HepG2 (cell line): ENCODE measurements at regions not wholly inside any gene's neighbourhood (a gene's known extent, or its start where the extent isn't known, plus 50 kb on each side); places are given as distances from the start of the nearest gene placed in this dataset.
A peak's percentile ranks its signal among the peaks of the same experiment; 100 is the strongest.

Experiments
- CBX5 ChIP-seq: sonication (generic); formaldehyde crosslinking; IDR thresholded peaks from 2 replicates; pipeline ENCODE4 v1.4.0; 2020; ENCODE audit warnings: missing genetic modification reagents, borderline replicate concordance
- CREB1 ChIP-seq, 2 experiments: fragments of 450-650 bp in 1 of 2; IDR thresholded peaks; 2 replicates each; pipeline ENCODE4 v1.6.1; 2016 to 2017; ENCODE audit warnings: control low read depth in 1 of 2, mild to moderate bottlenecking in 1 of 2, missing compliant biosample characterization in 1 of 2, missing genetic modification characterization in 1 of 2
- DNMT1 ChIP-seq: sonication (generic); formaldehyde crosslinking; IDR thresholded peaks from 2 replicates; pipeline ENCODE4 v1.5.1; 2020; ENCODE audit warnings: mild to moderate bottlenecking, missing genetic modification reagents
- EHMT2 ChIP-seq: fragments of 200-600 bp; sonication (generic); IDR thresholded peaks from 2 replicates; pipeline ENCODE4 v1.7.0; 2017; ENCODE audit warnings: antibody characterized with exemption, low read depth, low read length, borderline replicate concordance
- ERF ChIP-seq: IDR thresholded peaks from 2 replicates; pipeline ENCODE4 v1.6.1; 2018; ENCODE audit warnings: missing biosample characterization, missing genetic modification reagents
- IKZF5 ChIP-seq: IDR thresholded peaks from 2 replicates; pipeline ENCODE4 v1.6.1; 2018; ENCODE audit warnings: missing genetic modification reagents, mild to moderate bottlenecking, missing compliant biosample characterization
- MED1 ChIP-seq: sonication (generic); formaldehyde crosslinking; IDR thresholded peaks from 2 replicates; pipeline ENCODE4 v1.4.0; 2020; ENCODE audit warnings: missing genetic modification reagents
- NCOA2 ChIP-seq: sonication (generic); formaldehyde crosslinking; IDR thresholded peaks from 2 replicates; pipeline ENCODE4 v1.8.0; 2022; ENCODE audit warnings: inconsistent platforms
- PAXIP1 ChIP-seq: sonication (generic); formaldehyde crosslinking; conservative IDR thresholded peaks from 2 replicates; pipeline ENCODE4 v1.4.0; 2020; ENCODE audit warnings: mild to moderate bottlenecking, missing genetic modification reagents, moderate library complexity
- PCBP2 ChIP-seq: fragments of 200-400 bp; formaldehyde crosslinking; optimal IDR thresholded peaks from 2 replicates; pipeline ENCODE3; 2018; ENCODE audit warnings: low read length, low read depth; ENCODE audit not compliant: poor library complexity, severe bottlenecking
- PHF8 ChIP-seq: sonication (generic); formaldehyde crosslinking; IDR thresholded peaks from 2 replicates; pipeline ENCODE4 v1.5.0; 2020; ENCODE audit warnings: missing genetic modification reagents
- RBFOX2 ChIP-seq: fragments of 200-400 bp; formaldehyde crosslinking; IDR thresholded peaks from 2 replicates; pipeline ENCODE4 v1.6.1; 2017; ENCODE audit warnings: low read depth, mild to moderate bottlenecking, low read length
- SRSF4 ChIP-seq: fragments of 200-400 bp; formaldehyde crosslinking; IDR thresholded peaks from one replicate; pipeline ENCODE4 v1.6.1; 2018; ENCODE audit warnings: mild to moderate bottlenecking, low read depth, low read length, moderate library complexity; ENCODE audit not compliant: poor library complexity, severe bottlenecking
- THRA ChIP-seq: sonication (generic); formaldehyde crosslinking; IDR thresholded peaks from 2 replicates; pipeline ENCODE4 v1.4.0; 2020; ENCODE audit warnings: missing genetic modification reagents, borderline replicate concordance
- ZFP1 ChIP-seq: IDR thresholded peaks from 2 replicates; pipeline ENCODE4 v1.6.1; 2016
- ZFP82 ChIP-seq: sonication (generic); formaldehyde crosslinking; IDR thresholded peaks from 2 replicates; pipeline ENCODE4 v1.5.1; 2020; ENCODE audit warnings: mild to moderate bottlenecking, missing genetic modification reagents, borderline replicate concordance
- ZNF24 ChIP-seq: fragments of 450-650 bp; IDR thresholded peaks from 2 replicates; pipeline ENCODE4 v1.6.1; 2017; ENCODE audit warnings: antibody characterized with exemption, mild to moderate bottlenecking
- ZNF563 ChIP-seq: sonication (generic); formaldehyde crosslinking; IDR thresholded peaks from 2 replicates; pipeline ENCODE4 v1.8.0; 2022; ENCODE audit warnings: mild to moderate bottlenecking, moderate library complexity, missing genetic modification reagents
- ZNF567 ChIP-seq: sonication (generic); formaldehyde crosslinking; IDR thresholded peaks from 2 replicates; pipeline ENCODE4 v1.8.1; 2023; ENCODE audit warnings: mild to moderate bottlenecking, missing genetic modification reagents, borderline replicate concordance
- ZNF703 ChIP-seq: sonication (generic); formaldehyde crosslinking; IDR thresholded peaks from 2 replicates; pipeline ENCODE4 v1.5.1; 2020; ENCODE audit warnings: missing genetic modification reagents, mild to moderate bottlenecking, moderate library complexity, borderline replicate concordance
- ZNF841 ChIP-seq: sonication (generic); formaldehyde crosslinking; IDR thresholded peaks from 2 replicates; pipeline ENCODE4 v1.8.1; 2023; ENCODE audit warnings: missing genetic modification reagents, borderline replicate concordance
- TF ChIP-seq, protein P1 (sequence below): sonication (generic); formaldehyde crosslinking; IDR thresholded peaks from 2 replicates; pipeline ENCODE4 v1.9.0; 2021; ENCODE audit warnings: missing genetic modification reagents, mild to moderate bottlenecking, borderline replicate concordance

DNA sequence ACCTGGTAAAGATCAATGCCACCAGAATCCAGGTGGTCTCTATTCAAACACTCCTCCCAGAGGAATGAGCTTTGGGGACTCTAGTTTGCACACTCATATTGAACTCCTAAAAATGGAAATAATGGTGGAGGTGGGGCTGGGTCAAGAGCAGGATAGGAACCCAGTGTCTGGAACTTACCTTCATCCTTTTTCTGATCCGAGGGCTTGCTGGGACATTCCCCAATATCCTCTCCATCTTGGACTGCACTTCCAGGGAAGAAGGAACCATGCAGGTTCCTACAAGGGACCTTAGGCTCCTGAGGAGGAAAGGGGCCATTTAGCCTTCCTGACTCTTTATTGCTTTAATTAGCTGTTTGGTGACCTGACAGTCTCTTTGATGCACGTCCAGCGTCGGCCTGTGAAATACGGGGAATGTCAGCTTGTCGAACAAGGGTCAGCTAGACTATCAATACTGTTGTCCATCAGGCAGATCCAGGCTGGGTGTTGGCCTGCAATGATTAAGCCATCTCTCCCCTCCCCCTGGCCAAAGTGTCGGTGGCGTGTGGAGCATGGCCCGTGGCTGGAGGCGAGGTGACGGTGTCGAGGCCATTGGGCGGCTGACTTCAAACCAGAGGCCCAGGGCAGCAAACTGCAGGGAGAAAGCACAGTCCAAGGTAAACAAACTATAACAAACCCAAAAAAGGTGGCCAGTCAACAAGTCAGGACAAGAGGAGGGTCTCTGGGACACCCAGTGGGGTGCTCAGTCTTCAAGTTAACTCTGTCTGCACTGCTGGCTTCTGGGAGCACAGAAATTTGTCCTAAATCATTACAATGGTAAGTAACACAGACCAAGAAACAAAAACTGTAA is 405.2 kb upstream of the TBX3 start (continued):
- TF ChIP-seq CBX5 (peak; percentile 92; the same call in 1 of the 2 replicates), ZNF567 (CRISPR knock-in tag) (no peak; the same call in 1 of the 2 replicates), CREB1 (IDR thresholded peaks at IDR 0.05) (peak; percentile 45; the same call in 1 of the 2 replicates), CREB1 (CRISPR knock-in tag; IDR thresholded peaks at IDR 0.05) (peak; percentile 82), ZNF24 (no peak), MED1 (CRISPR knock-in tag) (peak; percentile 97), NCOA2 (peak; percentile 96), PAXIP1 (peak; percentile 97), ZNF703 (CRISPR knock-in tag) (0 out of 2 replicates have a peak, but pooled peaks have one; percentile 70), ZFP82 (CRISPR knock-in tag) (no peak), ZFP1 (CRISPR knock-in tag) (no peak), EHMT2 (peak; percentile 64), ERF (CRISPR knock-in tag) (peak; percentile 65; the same call in 1 of the 2 replicates), ZNF841 (CRISPR knock-in tag) (no peak), THRA (CRISPR knock-in tag) (peak; percentile 86), PCBP2 (no peak), RBFOX2 (no peak), DNMT1 (CRISPR knock-in tag) (0 out of 2 replicates have a peak, but pooled peaks have one; percentile 71), PHF8 (CRISPR knock-in tag) (peak; percentile 29; the same call in 1 of the 2 replicates), IKZF5 (CRISPR knock-in tag) (peak; percentile 91), ZNF563 (no peak; the same call in 1 of the 2 replicates), SRSF4 (no peak)
- TF ChIP-seq, protein P1, sequence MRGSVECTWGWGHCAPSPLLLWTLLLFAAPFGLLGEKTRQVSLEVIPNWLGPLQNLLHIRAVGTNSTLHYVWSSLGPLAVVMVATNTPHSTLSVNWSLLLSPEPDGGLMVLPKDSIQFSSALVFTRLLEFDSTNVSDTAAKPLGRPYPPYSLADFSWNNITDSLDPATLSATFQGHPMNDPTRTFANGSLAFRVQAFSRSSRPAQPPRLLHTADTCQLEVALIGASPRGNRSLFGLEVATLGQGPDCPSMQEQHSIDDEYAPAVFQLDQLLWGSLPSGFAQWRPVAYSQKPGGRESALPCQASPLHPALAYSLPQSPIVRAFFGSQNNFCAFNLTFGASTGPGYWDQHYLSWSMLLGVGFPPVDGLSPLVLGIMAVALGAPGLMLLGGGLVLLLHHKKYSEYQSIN (CRISPR knock-in tag): no peak
